ENCODE measurements at regions not wholly inside any gene's neighbourhood (a gene's known extent, or its start where the extent isn't known, plus 50 kb on each side); places are given as distances from the start of the nearest gene placed in this dataset.
A peak's percentile ranks its signal among the peaks of the same experiment; 100 is the strongest.
"Not testable (repeated sequence)": the region's sequence is repeated elsewhere in the genome, so short reads cannot be mapped to it uniquely, and the experiment has no call there.

DNA sequence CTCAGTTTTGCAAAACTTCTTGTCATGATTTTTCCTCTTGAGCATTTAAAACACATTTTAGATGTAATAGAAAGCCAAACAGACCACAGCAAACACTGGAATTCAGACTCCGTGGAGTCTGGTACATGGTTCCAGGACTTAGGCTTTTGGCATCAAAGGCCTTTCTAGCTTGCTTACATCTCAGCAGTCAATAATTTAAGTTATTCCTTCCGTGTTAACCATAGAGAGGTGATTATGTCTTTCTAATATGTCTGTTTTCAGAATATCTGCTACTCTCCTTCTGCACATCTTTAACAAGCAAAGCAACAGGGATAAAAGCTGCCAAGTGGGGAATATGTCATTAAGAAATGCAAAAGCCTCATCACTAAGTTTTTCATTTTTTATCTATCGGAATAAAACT lies 171.7 kb upstream of the CRBN start:
- ATAC-seq (ENCODE audit: low FRiP score) (no peak), DNase-seq (no peak)
- intact Hi-C loops (cut with DNase I) = loop anchor here in 1 of 2 donors (2.0 to 10.0 kb wide), 2 partner anchors 138 to 204 kb away; no protein-coding TSS in a partner anchor
- Histone ChIP-seq H3K36me3 (ENCODE audit: control insufficient read depth in 1 of 2, insufficient read depth in 2 of 2, low read length in 1 of 2) (no peaks in the 10 kb centered on the region), H3K9me3 (ENCODE audit: control insufficient read depth, low read length) (no peaks in the 10 kb centered on the region), H3K4me3 (ENCODE audit: low read length in 2 of 2) (no peak overlapping the region), H3K27ac (ENCODE audit: low read depth in 1 of 2, low read length in 2 of 2) (peak overlapping the region in 1 of 2 donors; percentile 74), H3K4me1 (ENCODE audit: control insufficient read depth in 1 of 2, insufficient read depth in 2 of 2, low read length in 2 of 2) (peaks cover 4 to 8% of the 10 kb centered on the region in 2 donors), H3K27me3 (ENCODE audit: control insufficient read depth in 1 of 2, insufficient read depth in 2 of 2, low read length in 1 of 2) (no peaks in the 10 kb centered on the region)
- WGBS, 2 donors = 13 to 22% methylated on average over 3 of the region's 3 CpGs

DNA sequence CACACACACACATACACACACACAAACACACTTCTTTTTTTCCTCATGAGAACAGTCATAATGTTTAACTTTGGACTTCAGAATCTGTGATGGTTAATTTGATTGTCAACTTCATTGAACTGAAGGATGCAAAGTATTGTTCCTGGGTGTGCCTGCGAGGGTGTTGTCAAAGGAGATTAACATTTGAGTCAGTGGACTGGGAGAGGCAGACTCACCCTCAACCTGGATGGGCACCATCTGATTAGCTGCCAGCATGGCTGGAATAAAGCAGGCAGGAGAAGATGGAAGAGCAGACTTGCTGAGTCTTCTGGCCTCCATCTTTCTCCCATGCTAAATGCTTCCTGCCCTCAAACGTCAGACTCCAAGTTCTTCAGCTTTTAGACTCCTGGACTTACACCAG lies 167.6 kb upstream of the CRBN start:
- H3K4me1 ChIP-seq (ENCODE audit: control insufficient read depth in 1 of 2, insufficient read depth in 2 of 2, low read length in 2 of 2); H3K27me3 ChIP-seq (ENCODE audit: control insufficient read depth in 1 of 2, insufficient read depth in 2 of 2, low read length in 1 of 2); intact Hi-C loops (cut with DNase I); ATAC-seq (ENCODE audit: low FRiP score); H3K4me3 ChIP-seq (ENCODE audit: low read length in 2 of 2); H3K27ac ChIP-seq (ENCODE audit: low read depth in 1 of 2, low read length in 2 of 2); H3K36me3 ChIP-seq (ENCODE audit: control insufficient read depth in 1 of 2, insufficient read depth in 2 of 2, low read length in 1 of 2); H3K9me3 ChIP-seq (ENCODE audit: control insufficient read depth, low read length); DNase-seq: not testable (repeated sequence)
- 67 to 80% methylated on average over 2 of the region's 2 CpGs for WGBS, 2 donors

DNA sequence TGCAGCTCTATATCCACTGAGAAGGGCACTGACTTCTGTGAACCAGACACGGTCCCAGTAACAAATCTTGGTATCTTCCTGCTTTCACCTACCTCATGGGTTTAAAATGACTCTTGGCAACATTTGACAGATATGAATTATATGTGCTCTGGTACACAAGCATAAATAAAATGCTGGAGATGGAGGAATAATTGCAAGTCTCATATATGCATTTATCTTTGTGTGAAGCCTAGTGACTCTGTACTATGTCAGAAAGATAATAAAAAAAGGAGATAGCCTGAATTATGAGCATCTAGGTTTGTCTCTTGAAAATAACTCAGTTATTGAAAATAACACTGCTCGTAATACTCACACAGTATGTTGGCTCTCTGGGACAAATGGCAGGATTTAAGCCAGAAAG lies 167.1 kb upstream of the CRBN start:
- no peak overlapping the region for H3K4me3 ChIP-seq (ENCODE audit: low read length in 2 of 2)
- no peaks in the 10 kb centered on the region for H3K27me3 ChIP-seq (ENCODE audit: control insufficient read depth in 1 of 2, insufficient read depth in 2 of 2, low read length in 1 of 2)
- H3K9me3 ChIP-seq (ENCODE audit: control insufficient read depth, low read length) = no peaks in the 10 kb centered on the region
- peaks cover 0 to 6% of the 10 kb centered on the region in 2 donors for H3K4me1 ChIP-seq (ENCODE audit: control insufficient read depth in 1 of 2, insufficient read depth in 2 of 2, low read length in 2 of 2)
- 30 to 47% methylated on average over 2 of the region's 2 CpGs for WGBS, 2 donors
- no peak for DNase-seq
- H3K36me3 ChIP-seq (ENCODE audit: control insufficient read depth in 1 of 2, insufficient read depth in 2 of 2, low read length in 1 of 2) = no peaks in the 10 kb centered on the region
- no peak overlapping the region for H3K27ac ChIP-seq (ENCODE audit: low read depth in 1 of 2, low read length in 2 of 2)
- intact Hi-C loops (cut with DNase I) = no loop called here
- no peak for ATAC-seq (ENCODE audit: low FRiP score)

DNA sequence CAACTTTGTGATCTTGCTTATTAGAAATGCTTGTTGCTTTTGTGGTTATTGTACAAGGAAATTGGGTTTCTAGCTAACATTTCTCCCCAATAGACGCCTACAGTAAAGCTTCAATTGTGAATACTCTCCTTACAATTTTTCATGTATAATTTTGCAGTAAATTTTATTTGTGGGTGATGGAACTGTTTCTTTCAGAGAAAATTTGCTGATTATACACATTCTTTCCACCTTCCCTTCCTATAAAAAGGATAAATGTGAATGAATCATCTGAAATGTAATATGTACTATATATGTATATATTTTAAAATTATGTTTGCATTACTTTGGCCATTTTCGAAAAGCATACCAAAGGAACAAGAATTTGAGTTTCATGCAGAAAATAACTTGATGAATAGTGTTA lies 162.7 kb upstream of the CRBN start:
- no peaks in the 10 kb centered on the region for H3K27me3 ChIP-seq (ENCODE audit: control insufficient read depth in 1 of 2, insufficient read depth in 2 of 2, low read length in 1 of 2)
- no peaks in the 10 kb centered on the region for H3K9me3 ChIP-seq (ENCODE audit: control insufficient read depth, low read length)
- intact Hi-C loops (cut with DNase I) = no loop called here
- WGBS, 2 donors = 79 to 84% methylated on average over 2 of the region's 2 CpGs
- no peaks in the 10 kb centered on the region for H3K4me1 ChIP-seq (ENCODE audit: control insufficient read depth in 1 of 2, insufficient read depth in 2 of 2, low read length in 2 of 2)
- no peak overlapping the region for H3K4me3 ChIP-seq (ENCODE audit: low read length in 2 of 2)
- H3K27ac ChIP-seq (ENCODE audit: low read depth in 1 of 2, low read length in 2 of 2) = no peak overlapping the region
- DNase-seq (no peak), ATAC-seq (ENCODE audit: low FRiP score) (no peak)
- no peaks in the 10 kb centered on the region for H3K36me3 ChIP-seq (ENCODE audit: control insufficient read depth in 1 of 2, insufficient read depth in 2 of 2, low read length in 1 of 2)

DNA sequence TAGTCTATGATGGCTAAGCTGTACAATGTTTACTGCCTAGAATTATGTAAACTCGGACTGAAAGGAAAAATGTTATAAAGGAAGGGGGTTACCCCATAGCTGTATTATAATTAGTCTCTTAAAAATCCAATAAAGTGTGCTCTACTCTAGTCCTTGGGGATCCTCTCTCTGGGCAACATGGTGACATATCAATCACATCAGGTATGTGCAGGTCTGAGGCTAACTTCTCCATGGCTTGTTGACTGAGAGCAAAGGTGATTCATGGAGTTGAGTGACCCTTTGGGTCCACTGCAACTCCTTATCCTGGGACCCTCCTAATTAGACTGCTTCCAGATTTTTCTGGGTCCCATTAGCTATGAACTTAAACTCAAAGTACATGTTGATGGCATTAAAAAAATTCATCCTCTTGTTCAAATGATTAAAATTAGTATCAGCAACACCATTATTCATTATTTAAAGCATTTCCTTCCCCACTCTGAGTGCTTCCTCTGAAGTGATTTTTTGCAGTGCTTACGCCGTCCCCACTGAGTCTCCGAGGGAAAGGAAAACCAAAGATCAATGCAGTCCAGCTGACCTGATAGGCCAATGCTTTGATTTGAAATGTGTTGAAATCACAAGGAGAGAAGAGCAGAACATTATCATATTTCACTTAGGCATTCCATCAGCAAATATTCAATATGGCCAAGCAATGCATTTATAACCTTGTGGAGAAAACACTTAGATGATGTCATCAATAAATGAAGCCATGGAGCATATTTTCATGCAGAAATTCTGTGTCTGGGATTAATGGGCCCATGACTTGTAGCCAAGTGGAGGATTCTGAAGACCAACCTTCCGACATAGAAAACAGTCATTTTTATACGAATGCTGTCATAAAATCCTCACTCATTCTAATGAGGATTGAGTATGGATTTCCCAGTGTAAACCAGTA lies 161.7 kb upstream of the CRBN start:
- intact Hi-C loops (cut with DNase I) = no loop called here
- WGBS, 2 donors = 89% methylated on average over 6 of the region's 6 CpGs

DNA sequence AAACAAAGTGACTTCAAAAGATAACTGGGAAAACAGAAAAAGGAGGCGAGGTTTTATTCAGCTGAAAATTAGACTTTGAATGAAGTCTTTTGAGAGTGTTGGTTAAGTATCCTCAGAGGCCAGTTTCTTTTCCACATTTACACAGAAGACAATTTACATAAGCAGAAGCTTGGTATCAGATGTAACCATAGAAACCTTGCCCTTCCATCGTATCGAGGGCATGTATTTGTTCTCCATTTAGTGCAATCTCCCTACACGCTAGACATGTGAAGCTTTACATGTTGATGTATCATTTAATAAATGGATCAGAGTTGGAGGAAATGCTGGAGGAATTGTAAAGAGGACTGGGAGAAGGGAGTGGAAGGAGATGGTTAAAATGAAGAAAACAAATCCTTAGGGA lies 161.0 kb upstream of the CRBN start:
- no peak for ATAC-seq (ENCODE audit: low FRiP score)
- no peak for DNase-seq
- Histone ChIP-seq H3K27me3 (ENCODE audit: control insufficient read depth in 1 of 2, insufficient read depth in 2 of 2, low read length in 1 of 2) (no peaks in the 10 kb centered on the region), H3K36me3 (ENCODE audit: control insufficient read depth in 1 of 2, insufficient read depth in 2 of 2, low read length in 1 of 2) (no peaks in the 10 kb centered on the region), H3K9me3 (ENCODE audit: control insufficient read depth, low read length) (no peaks in the 10 kb centered on the region), H3K4me3 (ENCODE audit: low read length in 2 of 2) (no peak overlapping the region), H3K27ac (ENCODE audit: low read depth in 1 of 2, low read length in 2 of 2) (no peak overlapping the region), H3K4me1 (ENCODE audit: control insufficient read depth in 1 of 2, insufficient read depth in 2 of 2, low read length in 2 of 2) (no peaks in the 10 kb centered on the region)
- 82 to 88% methylated on average over 4 of the region's 4 CpGs for WGBS, 2 donors
- intact Hi-C loops (cut with DNase I) = no loop called here

More for the DNA sequence above, 161.7 kb upstream of the CRBN start:
- ATAC-seq (ENCODE audit: low FRiP score) = no peak
- H3K4me3 ChIP-seq (ENCODE audit: low read length in 2 of 2) = no peak overlapping the region
- H3K36me3 ChIP-seq (ENCODE audit: control insufficient read depth in 1 of 2, insufficient read depth in 2 of 2, low read length in 1 of 2) = no peaks in the 10 kb centered on the region
- no peak overlapping the region for H3K27ac ChIP-seq (ENCODE audit: low read depth in 1 of 2, low read length in 2 of 2)
- no peaks in the 10 kb centered on the region for H3K9me3 ChIP-seq (ENCODE audit: control insufficient read depth, low read length)
- DNase-seq = no peak
- no peaks in the 10 kb centered on the region for H3K27me3 ChIP-seq (ENCODE audit: control insufficient read depth in 1 of 2, insufficient read depth in 2 of 2, low read length in 1 of 2)
- no peaks in the 10 kb centered on the region for H3K4me1 ChIP-seq (ENCODE audit: control insufficient read depth in 1 of 2, insufficient read depth in 2 of 2, low read length in 2 of 2)

DNA sequence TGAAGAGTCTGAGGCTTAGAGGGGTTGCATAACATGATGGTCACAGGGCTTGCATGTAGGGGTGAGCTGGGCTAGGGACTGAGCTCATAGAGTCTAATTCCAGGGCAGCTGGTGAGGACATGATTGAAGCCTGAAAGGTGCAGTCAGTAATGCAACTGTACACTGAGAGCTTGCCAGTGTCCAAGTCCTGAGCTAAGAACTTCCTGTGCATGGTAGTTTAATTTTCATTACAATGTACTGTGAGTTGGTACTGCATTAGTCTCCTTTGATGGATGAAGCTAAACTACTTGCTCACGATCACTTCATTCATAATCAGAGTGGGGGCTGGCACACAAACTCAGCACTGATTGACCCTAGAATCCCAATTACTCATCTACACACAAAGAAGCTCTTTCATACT lies 156.4 kb upstream of the CRBN start:
- intact Hi-C loops (cut with DNase I) = no loop called here
- Histone ChIP-seq H3K4me3 (ENCODE audit: low read length in 2 of 2) (no peak overlapping the region), H3K27me3 (ENCODE audit: control insufficient read depth in 1 of 2, insufficient read depth in 2 of 2, low read length in 1 of 2) (no peaks in the 10 kb centered on the region), H3K36me3 (ENCODE audit: control insufficient read depth in 1 of 2, insufficient read depth in 2 of 2, low read length in 1 of 2) (no peaks in the 10 kb centered on the region), H3K4me1 (ENCODE audit: control insufficient read depth in 1 of 2, insufficient read depth in 2 of 2, low read length in 2 of 2) (no peaks in the 10 kb centered on the region), H3K9me3 (ENCODE audit: control insufficient read depth, low read length) (no peaks in the 10 kb centered on the region), H3K27ac (ENCODE audit: low read depth in 1 of 2, low read length in 2 of 2) (no peak overlapping the region)
- WGBS, 2 donors = 83 to 93% methylated on average over 1 of the region's 1 CpG
- ATAC-seq (ENCODE audit: low FRiP score) (no peak), DNase-seq (no peak)

DNA sequence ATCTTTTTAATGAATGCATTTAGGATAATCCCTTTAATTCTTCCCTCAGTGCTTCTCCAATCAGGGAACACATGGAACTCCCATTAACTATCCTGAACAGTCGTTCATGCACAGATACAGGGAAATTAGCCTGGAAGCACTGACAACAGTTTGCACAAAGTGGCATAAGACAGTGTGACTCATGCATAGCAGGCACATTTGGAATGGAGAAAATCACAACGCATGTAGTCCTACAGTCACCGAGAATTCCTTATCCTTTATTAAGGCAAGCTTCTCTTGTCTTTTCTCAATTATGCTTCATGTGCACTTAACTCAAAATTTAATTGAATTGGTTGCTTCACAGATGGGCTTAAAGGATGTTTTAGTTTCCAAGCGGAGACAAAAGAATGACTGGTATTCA lies 155.0 kb upstream of the CRBN start:
- ATAC-seq (ENCODE audit: low FRiP score) (no peak), DNase-seq (no peak)
- H3K4me1 ChIP-seq (ENCODE audit: control insufficient read depth in 1 of 2, insufficient read depth in 2 of 2, low read length in 2 of 2) = no peaks in the 10 kb centered on the region
- no peaks in the 10 kb centered on the region for H3K36me3 ChIP-seq (ENCODE audit: control insufficient read depth in 1 of 2, insufficient read depth in 2 of 2, low read length in 1 of 2)
- H3K4me3 ChIP-seq (ENCODE audit: low read length in 2 of 2) = no peak overlapping the region
- intact Hi-C loops (cut with DNase I) = no loop called here
- H3K9me3 ChIP-seq (ENCODE audit: control insufficient read depth, low read length) = no peaks in the 10 kb centered on the region
- no peak overlapping the region for H3K27ac ChIP-seq (ENCODE audit: low read depth in 1 of 2, low read length in 2 of 2)
- 76 to 86% methylated on average over 4 of the region's 4 CpGs for WGBS, 2 donors
- no peaks in the 10 kb centered on the region for H3K27me3 ChIP-seq (ENCODE audit: control insufficient read depth in 1 of 2, insufficient read depth in 2 of 2, low read length in 1 of 2)

DNA sequence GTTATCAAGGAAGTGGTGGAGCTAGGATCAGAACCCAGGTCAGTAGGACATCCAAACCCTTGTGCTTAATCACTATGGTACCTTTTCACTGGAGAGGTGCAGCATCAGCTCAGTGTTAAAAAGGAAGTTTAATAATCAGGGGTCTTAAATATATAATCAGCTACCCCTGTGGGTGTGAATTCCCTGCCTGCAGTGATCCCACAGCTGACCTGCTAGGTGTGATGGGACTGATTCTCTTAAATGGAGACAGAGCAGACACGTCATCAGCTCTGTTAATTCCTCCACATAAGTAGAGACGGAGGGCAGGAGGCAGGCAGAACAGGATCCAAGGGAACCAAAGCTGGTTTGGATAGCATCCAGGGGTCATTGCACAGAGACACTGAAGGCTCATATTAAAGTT lies 154.1 kb upstream of the CRBN start:
- intact Hi-C loops (cut with DNase I) = no loop called here
- H3K4me3 ChIP-seq (ENCODE audit: low read length in 2 of 2) = no peak overlapping the region
- ATAC-seq (ENCODE audit: low FRiP score) (no peak), DNase-seq (no peak)
- H3K9me3 ChIP-seq (ENCODE audit: control insufficient read depth, low read length) = no peaks in the 10 kb centered on the region
- H3K27me3 ChIP-seq (ENCODE audit: control insufficient read depth in 1 of 2, insufficient read depth in 2 of 2, low read length in 1 of 2) = no peaks in the 10 kb centered on the region
- H3K4me1 ChIP-seq (ENCODE audit: control insufficient read depth in 1 of 2, insufficient read depth in 2 of 2, low read length in 2 of 2) = no peaks in the 10 kb centered on the region
- no peaks in the 10 kb centered on the region for H3K36me3 ChIP-seq (ENCODE audit: control insufficient read depth in 1 of 2, insufficient read depth in 2 of 2, low read length in 1 of 2)
- H3K27ac ChIP-seq (ENCODE audit: low read depth in 1 of 2, low read length in 2 of 2) = no peak overlapping the region
- WGBS, 2 donors = 96% methylated on average over 2 of the region's 2 CpGs

Measured in aorta (tissue), 5 donors.